Progenitor cell of endocrine pancreas (in vitro differentiated cells): ENCODE measurements at regions not wholly inside any gene's neighbourhood (a gene's known extent, or its start where the extent isn't known, plus 50 kb on each side); places are given as distances from the start of the nearest gene placed in this dataset.

ENCODE experiments used
- DNase-seq: peaks from one replicate; pipeline ENCODE4 v3.0.0; 2021; ENCODE audit warnings: low spot score; ENCODE audit not compliant: unreplicated experiment
- H3K27ac Mint-ChIP-seq: 2 replicates; pipeline ENCODE4 v1.8.0; 2021; ENCODE audit warnings: mild to moderate bottlenecking, moderate library complexity, mixed read lengths
- H3K27me3 Mint-ChIP-seq: 2 replicates; pipeline ENCODE4 v1.8.0; 2021; ENCODE audit warnings: mixed read lengths
- H3K36me3 Mint-ChIP-seq: 2 replicates; pipeline ENCODE4 v1.8.0; 2022; ENCODE audit warnings: mixed read lengths; ENCODE audit not compliant: insufficient read depth
- H3K4me1 Mint-ChIP-seq: 2 replicates; pipeline ENCODE4 v1.8.0; 2021; ENCODE audit warnings: low read depth, mixed read lengths
- H3K4me3 Mint-ChIP-seq: 2 replicates; pipeline ENCODE4 v1.8.0; 2021; ENCODE audit warnings: low read depth, mild to moderate bottlenecking, moderate library complexity, mixed read lengths
- H3K9me3 Mint-ChIP-seq: 2 replicates; pipeline ENCODE4 v1.8.0; 2021; ENCODE audit warnings: low read depth, mixed read lengths
- TF ChIP-seq, protein P1 (sequence below): fragments of 200-600 bp; sonication (generic); IDR thresholded peaks from one replicate; pipeline ENCODE4 v1.5.0; 2021; ENCODE audit warnings: antibody characterized with exemption, mild to moderate bottlenecking; ENCODE audit not compliant: unreplicated experiment

DNA sequence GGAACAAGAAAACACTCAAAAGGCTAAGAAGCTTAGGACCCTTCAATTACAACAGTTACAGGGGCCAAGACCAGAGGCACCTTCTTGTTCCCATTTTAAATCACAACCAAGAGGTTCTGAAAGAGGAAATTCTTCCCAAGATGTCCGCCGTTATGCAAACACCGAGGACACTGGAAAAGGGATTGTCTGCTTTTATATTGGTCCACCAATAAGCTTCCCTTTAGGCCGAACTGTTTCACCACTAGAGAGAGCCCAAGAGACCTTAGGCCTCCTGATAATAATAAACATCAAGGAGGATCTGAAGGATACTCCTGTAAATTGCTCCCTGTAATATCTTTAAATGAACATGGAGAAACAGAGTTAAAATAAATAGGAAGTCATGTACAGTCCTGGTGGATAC lies 92.6 kb upstream of the NLRP2B start:
- DNase-seq: no peak
- no peaks in the 10 kb centered on the region for H3K36me3 Mint-ChIP-seq
- TF ChIP-seq, protein P1, sequence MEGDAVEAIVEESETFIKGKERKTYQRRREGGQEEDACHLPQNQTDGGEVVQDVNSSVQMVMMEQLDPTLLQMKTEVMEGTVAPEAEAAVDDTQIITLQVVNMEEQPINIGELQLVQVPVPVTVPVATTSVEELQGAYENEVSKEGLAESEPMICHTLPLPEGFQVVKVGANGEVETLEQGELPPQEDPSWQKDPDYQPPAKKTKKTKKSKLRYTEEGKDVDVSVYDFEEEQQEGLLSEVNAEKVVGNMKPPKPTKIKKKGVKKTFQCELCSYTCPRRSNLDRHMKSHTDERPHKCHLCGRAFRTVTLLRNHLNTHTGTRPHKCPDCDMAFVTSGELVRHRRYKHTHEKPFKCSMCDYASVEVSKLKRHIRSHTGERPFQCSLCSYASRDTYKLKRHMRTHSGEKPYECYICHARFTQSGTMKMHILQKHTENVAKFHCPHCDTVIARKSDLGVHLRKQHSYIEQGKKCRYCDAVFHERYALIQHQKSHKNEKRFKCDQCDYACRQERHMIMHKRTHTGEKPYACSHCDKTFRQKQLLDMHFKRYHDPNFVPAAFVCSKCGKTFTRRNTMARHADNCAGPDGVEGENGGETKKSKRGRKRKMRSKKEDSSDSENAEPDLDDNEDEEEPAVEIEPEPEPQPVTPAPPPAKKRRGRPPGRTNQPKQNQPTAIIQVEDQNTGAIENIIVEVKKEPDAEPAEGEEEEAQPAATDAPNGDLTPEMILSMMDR: no peak
- no peak overlapping the region for H3K27ac Mint-ChIP-seq
- H3K4me1 Mint-ChIP-seq: no peaks in the 10 kb centered on the region
- H3K27me3 Mint-ChIP-seq: no peaks in the 10 kb centered on the region
- peaks cover 23% of the 10 kb centered on the region for H3K9me3 Mint-ChIP-seq
- no peak overlapping the region for H3K4me3 Mint-ChIP-seq

DNA sequence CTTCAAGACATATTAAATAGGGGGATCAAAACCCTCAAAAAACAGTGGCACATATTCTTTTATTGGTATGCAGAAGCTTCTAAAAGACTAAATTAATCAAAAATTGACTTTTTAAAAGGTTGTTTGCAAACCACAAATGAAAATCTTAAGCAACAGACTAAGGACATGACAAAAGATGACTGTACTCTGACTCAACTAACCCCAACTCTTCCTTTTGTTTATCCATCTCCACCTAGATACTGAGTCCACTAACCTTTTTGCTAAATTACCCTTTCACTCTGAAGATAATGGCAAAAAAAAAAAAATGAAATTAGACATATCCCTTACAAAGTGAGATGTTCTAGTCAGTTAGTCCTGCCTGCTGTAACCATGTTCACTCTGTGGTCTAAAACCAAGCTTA lies 91.6 kb upstream of the NLRP2B start:
- TF ChIP-seq, protein P1: no peak
- no peak overlapping the region for H3K27ac Mint-ChIP-seq
- H3K4me3 Mint-ChIP-seq: no peak overlapping the region
- no peak for DNase-seq
- no peaks in the 10 kb centered on the region for H3K36me3 Mint-ChIP-seq
- H3K4me1 Mint-ChIP-seq: no peaks in the 10 kb centered on the region
- H3K9me3 Mint-ChIP-seq: peaks cover 23% of the 10 kb centered on the region
- H3K27me3 Mint-ChIP-seq: no peaks in the 10 kb centered on the region

DNA sequence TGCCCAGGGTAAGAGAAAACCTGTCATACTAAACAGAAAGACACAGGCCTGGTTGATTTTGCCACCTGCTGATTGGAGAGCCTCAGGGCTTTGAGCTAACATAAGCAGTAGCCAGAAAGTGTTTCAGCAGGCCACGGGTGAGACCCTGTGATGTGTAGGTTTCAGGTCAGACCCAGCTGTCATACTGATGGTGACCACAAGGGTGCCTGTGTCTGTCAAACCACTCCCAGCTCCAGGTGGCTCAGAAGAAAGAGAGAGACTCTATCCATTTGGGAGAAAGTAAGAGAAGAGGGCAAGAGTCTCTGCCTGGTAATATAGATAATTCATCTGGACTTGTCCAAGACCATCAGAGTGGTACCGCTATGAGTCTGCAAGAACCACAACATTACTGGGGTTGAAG lies 72.8 kb upstream of the NLRP2B start:
- Mint-ChIP-seq H3K4me1 (no peaks in the 10 kb centered on the region), H3K27ac (no peak overlapping the region), H3K36me3 (no peaks in the 10 kb centered on the region), H3K27me3 (no peaks in the 10 kb centered on the region), H3K4me3 (no peak overlapping the region), H3K9me3 (peaks cover 42% of the 10 kb centered on the region)
- no peak for DNase-seq
- TF ChIP-seq, protein P1: no peak

DNA sequence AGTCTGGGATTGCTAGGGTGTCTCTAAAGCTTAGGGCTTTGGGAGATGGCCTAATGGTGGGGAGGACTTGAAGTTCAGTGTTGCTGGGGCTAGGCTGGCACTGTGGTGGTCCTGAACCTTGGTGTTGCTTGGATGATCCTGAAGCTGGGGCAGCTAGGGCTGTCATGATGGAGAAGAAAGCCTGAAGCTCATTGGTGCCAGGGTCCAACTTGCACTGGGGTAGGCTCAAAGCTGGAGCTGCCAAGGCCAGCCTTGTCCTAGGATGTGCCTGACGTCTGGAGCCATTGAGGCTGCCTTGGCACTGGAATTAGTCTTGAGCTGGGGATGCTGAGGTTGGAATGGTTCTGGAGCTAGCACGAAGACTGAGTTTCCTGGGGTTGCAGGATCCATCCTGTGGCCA lies 61.0 kb upstream of the NLRP2B start:
- H3K36me3 Mint-ChIP-seq: peaks cover 2% of the 10 kb centered on the region
- H3K4me1 Mint-ChIP-seq: no peaks in the 10 kb centered on the region
- no peaks in the 10 kb centered on the region for H3K27me3 Mint-ChIP-seq
- no peak for DNase-seq
- TF ChIP-seq, protein P1: no peak
- H3K4me3 Mint-ChIP-seq: no peak overlapping the region
- H3K27ac Mint-ChIP-seq: no peak overlapping the region
- peaks cover 14% of the 10 kb centered on the region for H3K9me3 Mint-ChIP-seq

DNA sequence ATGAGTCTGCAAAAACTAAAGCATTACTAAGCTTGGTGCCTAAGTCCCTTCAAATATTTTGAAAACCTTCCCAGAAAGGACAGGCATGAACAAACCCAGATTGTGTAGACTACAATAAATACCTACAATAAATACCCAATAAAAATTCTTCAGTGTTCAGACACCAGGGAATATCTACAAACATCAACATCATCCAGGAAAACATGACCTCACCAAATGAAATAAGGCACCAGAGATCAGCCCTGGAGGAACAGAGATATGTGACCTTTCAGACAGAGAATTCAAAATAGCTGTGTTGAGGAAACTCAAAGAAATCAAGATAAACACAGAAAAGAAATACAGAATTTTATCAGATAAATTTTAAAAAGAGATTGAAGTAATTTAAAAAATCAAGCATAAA lies 57.8 kb upstream of the NLRP2B start:
- Mint-ChIP-seq H3K27ac (no peak overlapping the region), H3K9me3 (peaks cover 13% of the 10 kb centered on the region), H3K36me3 (no peaks in the 10 kb centered on the region), H3K27me3 (no peaks in the 10 kb centered on the region), H3K4me3 (no peak overlapping the region), H3K4me1 (no peaks in the 10 kb centered on the region)
- no peak for DNase-seq
- TF ChIP-seq, protein P1: no peak
